GM12872 (cell line): ENCODE measurements at regions not wholly inside any gene's neighbourhood (a gene's known extent, or its start where the extent isn't known, plus 50 kb on each side); places are given as distances from the start of the nearest gene placed in this dataset.

Source experiments
- CTCF ChIP-seq: IDR thresholded peaks from 3 replicates; pipeline ENCODE4 v1.5.1; 2011; ENCODE audit warnings: low read depth, mild to moderate bottlenecking, low read length, moderate library complexity; ENCODE audit not compliant: insufficient read depth

- TF ChIP-seq CTCF: no peak
These were observed 739.5 kb upstream of the GRAMD2B start for GRCh38 chr5:125683669-125684068.

DNA sequence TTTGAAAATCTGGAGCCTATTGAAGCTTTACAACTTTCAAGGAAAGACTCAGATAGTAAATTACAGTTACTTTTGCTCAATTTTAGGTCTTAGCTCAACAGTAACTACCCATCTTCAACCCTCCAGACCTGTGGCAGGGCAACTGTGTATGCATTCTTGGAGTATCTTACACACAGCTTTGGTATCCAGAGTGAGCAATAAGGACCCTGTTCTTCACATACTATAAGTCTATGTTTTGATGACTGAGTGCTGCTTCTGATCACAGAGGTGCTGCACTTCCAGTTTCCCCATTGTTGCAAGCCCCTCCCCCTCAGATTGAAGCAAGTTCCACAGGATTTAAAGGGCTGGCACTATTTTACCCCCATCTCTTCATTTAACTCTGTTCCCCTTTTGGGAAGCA is 737.4 kb upstream of the GRAMD2B start:
- TF ChIP-seq CTCF: no peak

DNA sequence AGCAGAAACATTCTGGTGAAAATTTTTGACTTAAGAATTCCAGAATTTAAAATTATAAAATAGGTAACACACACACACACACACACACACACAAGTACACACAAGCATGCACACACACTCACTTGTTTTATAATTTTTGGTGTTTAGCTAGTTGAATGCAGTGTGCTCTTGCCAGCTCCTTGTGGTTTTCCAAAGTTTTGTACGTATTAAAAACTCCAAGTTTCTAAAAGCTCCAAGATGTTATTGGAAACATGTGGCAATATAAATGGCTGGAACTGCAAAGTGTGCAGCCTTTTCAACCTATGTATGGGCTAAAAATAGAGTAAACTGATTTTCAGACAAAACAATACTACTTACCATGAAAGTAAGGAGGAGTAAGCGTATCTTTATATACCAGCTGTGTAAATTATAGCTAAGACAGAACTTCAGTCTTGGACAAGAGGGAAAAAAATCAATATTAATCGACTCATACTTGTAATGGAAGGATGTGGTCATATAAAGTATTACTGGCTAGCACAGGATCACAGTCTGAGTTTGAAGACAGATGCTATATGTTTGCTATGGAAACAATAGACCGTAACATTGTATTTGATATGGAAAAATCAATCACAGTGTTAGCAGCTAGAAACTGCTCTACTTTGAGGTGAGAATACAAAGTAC is 727.1 kb upstream of the GRAMD2B start:
- no peak for TF ChIP-seq CTCF

DNA sequence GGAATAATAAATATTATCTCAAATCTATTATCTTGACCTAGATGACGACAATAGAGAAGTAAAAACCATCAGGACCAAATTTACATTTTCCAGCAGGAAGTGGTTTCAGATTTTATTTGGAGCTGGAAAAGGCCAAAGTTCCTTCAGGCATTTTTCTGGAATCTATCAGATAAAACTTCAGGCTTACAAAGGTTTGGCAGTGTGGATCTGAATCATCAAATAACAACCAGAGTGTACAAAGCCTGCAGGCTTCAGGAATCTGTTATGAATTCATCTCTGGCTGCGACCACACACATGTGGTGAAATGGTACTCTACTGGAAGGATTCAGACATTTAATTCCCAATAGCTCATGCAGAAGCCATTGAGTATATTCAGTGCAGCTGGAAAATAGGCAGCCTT is 726.4 kb upstream of the GRAMD2B start:
- TF ChIP-seq CTCF: no peak

DNA sequence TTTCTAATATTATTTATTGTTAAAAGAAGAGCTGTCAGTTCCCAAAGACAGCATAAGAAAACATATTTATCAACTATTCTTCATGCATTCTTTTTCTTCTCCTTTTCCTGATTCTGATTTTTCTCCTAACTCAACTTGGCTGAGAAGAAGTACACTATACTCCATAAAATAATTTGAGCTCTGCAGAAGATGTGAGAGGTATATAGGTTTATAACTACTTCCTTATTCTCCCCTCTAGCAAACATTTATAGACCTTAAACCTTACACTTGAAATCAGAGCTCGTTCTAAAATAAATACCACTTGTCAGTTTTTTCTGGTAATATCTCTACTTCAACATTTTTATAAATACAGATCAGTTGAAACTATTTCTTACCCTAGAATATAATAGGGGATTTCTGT is 724.8 kb upstream of the GRAMD2B start:
- no peak for TF ChIP-seq CTCF

- TF ChIP-seq CTCF: no peak
These were observed 723.3 kb upstream of the GRAMD2B start for GRCh38 chr5:125699860-125700259.

DNA sequence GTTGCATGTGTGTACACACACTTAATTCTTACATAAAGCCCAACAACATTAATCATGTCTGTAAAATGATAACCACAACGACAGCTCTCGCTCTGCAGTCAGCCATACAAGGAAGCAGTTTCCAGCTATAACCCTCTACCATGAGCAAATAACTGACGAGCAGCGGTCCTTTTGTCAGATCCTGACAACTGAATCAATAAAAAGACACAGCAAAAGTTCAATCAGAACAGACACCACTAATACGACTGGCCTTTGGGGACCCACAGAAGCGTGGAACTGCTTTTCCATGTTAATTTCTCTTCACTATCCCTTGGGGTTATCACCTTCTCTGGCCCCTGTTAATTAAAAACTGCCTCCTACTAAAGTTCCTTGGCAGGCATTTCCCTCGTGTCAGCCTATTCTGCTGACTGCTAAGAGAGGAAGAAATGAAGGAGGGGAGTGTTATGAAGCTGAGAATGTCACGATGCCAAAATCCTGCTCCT is 722.8 kb upstream of the GRAMD2B start:
- no peak for TF ChIP-seq CTCF
